ENCODE measurements at regions not wholly inside any gene's neighbourhood (a gene's known extent, or its start where the extent isn't known, plus 50 kb on each side); places are given as distances from the start of the nearest gene placed in this dataset.

- TF ChIP-seq CTCF (IDR thresholded peaks at IDR 0.05; ENCODE audit: insufficient read depth, low read depth, low read length) (no peak), EZH2 (IDR thresholded peaks at IDR 0.05; ENCODE audit: insufficient read depth, low read length) (no peak)
- Histone ChIP-seq H3K4me2 (ENCODE audit: low read length) (no peak overlapping the region), H4K20me1 (ENCODE audit: insufficient read depth, low read length) (no peaks in the 10 kb centered on the region), H3K79me2 (ENCODE audit: insufficient read depth, low read length) (no peaks in the 10 kb centered on the region), H3K27me3 (ENCODE audit: insufficient read depth, low read length) (no peaks in the 10 kb centered on the region), H3K4me1 (ENCODE audit: insufficient read depth, low read length) (no peaks in the 10 kb centered on the region), H3K9me3 (ENCODE audit: insufficient read depth, low read depth, low read length) (no peaks in the 10 kb centered on the region), H2AFZ (ENCODE audit: low read depth, low read length) (no peak overlapping the region), H3K4me3 (ENCODE audit: insufficient read depth, low read depth, low read length) (no peak overlapping the region), H3K27ac (ENCODE audit: low read depth, low read length) (no peak overlapping the region), H3K36me3 (ENCODE audit: insufficient read depth, low read length) (no peaks in the 10 kb centered on the region), H3K9ac (ENCODE audit: low read length) (no peak overlapping the region)
- peaks cover 12% of the 10 kb centered on the region for H3K9me3 Mint-ChIP-seq (ENCODE audit: unreplicated experiment)
- DNase-seq (ENCODE audit: low read depth) (no peak), FAIRE-seq (no peak)
- H3K4me1 Mint-ChIP-seq (ENCODE audit: low read depth, unreplicated experiment), result no peaks in the 10 kb centered on the region
- no peaks in the 10 kb centered on the region for H3K36me3 Mint-ChIP-seq (ENCODE audit: low read depth, unreplicated experiment)
- H3K27ac Mint-ChIP-seq (ENCODE audit: unreplicated experiment), result no peak overlapping the region
- no peaks in the 10 kb centered on the region for H3K27me3 Mint-ChIP-seq (ENCODE audit: low read depth, unreplicated experiment)
- no peak overlapping the region for H3K4me3 Mint-ChIP-seq (ENCODE audit: unreplicated experiment)
Measured at GRCh38 chr11:103656382-103656781, 380.1 kb upstream of the DDI1 start.

GRCh38 chr11:103659206-103659618 is 377.2 kb upstream of the DDI1 start:
- H3K9me3 ChIP-seq (ENCODE audit: insufficient read depth, low read depth, low read length), result no peaks in the 10 kb centered on the region
- Mint-ChIP-seq H3K27me3 (ENCODE audit: low read depth, unreplicated experiment) (no peaks in the 10 kb centered on the region), H3K4me3 (ENCODE audit: unreplicated experiment) (no peak overlapping the region), H3K36me3 (ENCODE audit: low read depth, unreplicated experiment) (no peaks in the 10 kb centered on the region), H3K4me1 (ENCODE audit: low read depth, unreplicated experiment) (no peaks in the 10 kb centered on the region), H3K27ac (ENCODE audit: unreplicated experiment) (no peak overlapping the region), H3K9me3 (ENCODE audit: unreplicated experiment) (no peaks in the 10 kb centered on the region)
- no peak overlapping the region for H3K27ac ChIP-seq (ENCODE audit: low read depth, low read length)
- no peak overlapping the region for H3K4me3 ChIP-seq (ENCODE audit: insufficient read depth, low read depth, low read length)
- no peaks in the 10 kb centered on the region for H3K79me2 ChIP-seq (ENCODE audit: insufficient read depth, low read length)
- no peak for DNase-seq (ENCODE audit: low read depth)
- FAIRE-seq, result no peak
- H4K20me1 ChIP-seq (ENCODE audit: insufficient read depth, low read length), result no peaks in the 10 kb centered on the region
- no peak overlapping the region for H3K4me2 ChIP-seq (ENCODE audit: low read length)
- H2AFZ ChIP-seq (ENCODE audit: low read depth, low read length), result no peak overlapping the region
- no peaks in the 10 kb centered on the region for H3K27me3 ChIP-seq (ENCODE audit: insufficient read depth, low read length)
- peak; percentile 43 for TF ChIP-seq CTCF (IDR thresholded peaks at IDR 0.05; ENCODE audit: insufficient read depth, low read depth, low read length)
- TF ChIP-seq EZH2 (IDR thresholded peaks at IDR 0.05; ENCODE audit: insufficient read depth, low read length), result no peak
- H3K9ac ChIP-seq (ENCODE audit: low read length), result no peak overlapping the region
- no peaks in the 10 kb centered on the region for H3K4me1 ChIP-seq (ENCODE audit: insufficient read depth, low read length)
- no peaks in the 10 kb centered on the region for H3K36me3 ChIP-seq (ENCODE audit: insufficient read depth, low read length)

- H3K27ac ChIP-seq (ENCODE audit: low read depth, low read length), result no peak overlapping the region
- Mint-ChIP-seq H3K27ac (ENCODE audit: unreplicated experiment) (no peak overlapping the region), H3K9me3 (ENCODE audit: unreplicated experiment) (no peaks in the 10 kb centered on the region), H3K27me3 (ENCODE audit: low read depth, unreplicated experiment) (no peaks in the 10 kb centered on the region), H3K4me1 (ENCODE audit: low read depth, unreplicated experiment) (no peaks in the 10 kb centered on the region), H3K36me3 (ENCODE audit: low read depth, unreplicated experiment) (no peaks in the 10 kb centered on the region), H3K4me3 (ENCODE audit: unreplicated experiment) (no peak overlapping the region)
- no peaks in the 10 kb centered on the region for H3K79me2 ChIP-seq (ENCODE audit: insufficient read depth, low read length)
- no peak overlapping the region for H3K4me3 ChIP-seq (ENCODE audit: insufficient read depth, low read depth, low read length)
- no peak overlapping the region for H3K4me2 ChIP-seq (ENCODE audit: low read length)
- DNase-seq (ENCODE audit: low read depth) (peak; percentile 30), FAIRE-seq (peak; percentile 5)
- no peak overlapping the region for H3K9ac ChIP-seq (ENCODE audit: low read length)
- no peak overlapping the region for H2AFZ ChIP-seq (ENCODE audit: low read depth, low read length)
- no peaks in the 10 kb centered on the region for H3K27me3 ChIP-seq (ENCODE audit: insufficient read depth, low read length)
- H3K9me3 ChIP-seq (ENCODE audit: insufficient read depth, low read depth, low read length), result no peaks in the 10 kb centered on the region
- no peaks in the 10 kb centered on the region for H3K4me1 ChIP-seq (ENCODE audit: insufficient read depth, low read length)
- no peaks in the 10 kb centered on the region for H4K20me1 ChIP-seq (ENCODE audit: insufficient read depth, low read length)
- TF ChIP-seq CTCF (IDR thresholded peaks at IDR 0.05; ENCODE audit: insufficient read depth, low read depth, low read length) (no peak), EZH2 (IDR thresholded peaks at IDR 0.05; ENCODE audit: insufficient read depth, low read length) (no peak)
- H3K36me3 ChIP-seq (ENCODE audit: insufficient read depth, low read length), result no peaks in the 10 kb centered on the region
Measured at GRCh38 chr11:103659743-103660142, 376.7 kb upstream of the DDI1 start.
